HL-60 (cell line): ENCODE measurements at regions not wholly inside any gene's neighbourhood (a gene's known extent, or its start where the extent isn't known, plus 50 kb on each side); places are given as distances from the start of the nearest gene placed in this dataset.

Source experiments
- DNase-seq, 2 experiments: peaks; one replicate each; pipeline ENCODE4 v3.0.0-alpha.2; 2010 to 2020; ENCODE audit warnings: low read depth in 1 of 2, low spot score in 1 of 2
- H3K27ac ChIP-seq: fragments of 250-450 bp; sonication (Bioruptor Pico); replicated peaks from 2 replicates; pipeline ENCODE4 v1.5.1; 2020; ENCODE audit warnings: mild to moderate bottlenecking, moderate library complexity
- H3K27me3 ChIP-seq: fragments of 250-450 bp; sonication (Bioruptor Pico); 2 replicates; pipeline ENCODE4 v1.5.1; 2021; ENCODE audit warnings: mild to moderate bottlenecking, moderate library complexity; ENCODE audit not compliant: insufficient read depth, poor library complexity, severe bottlenecking
- H3K4me3 ChIP-seq: replicated peaks from 2 replicates; pipeline ENCODE4 v1.5.1; 2011; ENCODE audit warnings: mild to moderate bottlenecking, control low read depth, low read length; ENCODE audit not compliant: insufficient read depth
- GABPA ChIP-seq: IDR thresholded peaks from 2 replicates; pipeline ENCODE4 v1.6.1; 2012; ENCODE audit warnings: low read depth
- POLR2AphosphoS5 ChIP-seq: IDR thresholded peaks from 2 replicates; pipeline ENCODE4 v1.6.1; 2012; ENCODE audit warnings: low read depth
- SPI1 ChIP-seq: IDR thresholded peaks from 2 replicates; pipeline ENCODE4 v1.6.1; 2012; ENCODE audit warnings: low read depth, mild to moderate bottlenecking, borderline replicate concordance
- TF ChIP-seq, protein P1 (sequence below): IDR thresholded peaks from one replicate; pipeline ENCODE4 v1.5.1; 2011; ENCODE audit warnings: low read length, control low read depth, inconsistent platforms; ENCODE audit not compliant: insufficient read depth
- TF ChIP-seq, protein P2 (sequence below): IDR thresholded peaks from 2 replicates; pipeline ENCODE4 v1.6.1; 2012; ENCODE audit warnings: low read depth; ENCODE audit not compliant: insufficient replicate concordance

DNA sequence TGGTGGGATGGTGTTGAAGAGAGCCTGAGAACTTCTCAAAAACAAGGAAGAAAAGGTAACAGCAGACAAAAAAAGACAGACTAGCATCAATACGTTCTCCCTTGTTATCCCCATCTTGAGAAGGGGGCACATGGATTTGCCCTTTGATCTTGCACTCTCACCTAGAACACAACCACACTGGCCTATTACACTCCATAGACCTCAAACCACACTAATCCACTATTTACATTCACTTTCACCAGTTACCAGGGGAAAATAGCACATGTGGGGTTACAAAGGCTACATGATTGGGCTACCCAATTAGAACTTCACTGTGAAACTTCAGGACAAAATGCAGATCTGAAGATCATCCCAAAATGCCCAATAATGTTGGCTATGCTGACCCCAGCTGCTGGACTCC is 72.6 kb upstream of the SELENOP start:
- H3K27me3 ChIP-seq: no peaks in the 10 kb centered on the region
- H3K4me3 ChIP-seq: no peak overlapping the region
- no peak overlapping the region for H3K27ac ChIP-seq
- TF ChIP-seq POLR2AphosphoS5: no peak
- no peak for TF ChIP-seq GABPA
- no peak for TF ChIP-seq SPI1
- TF ChIP-seq, protein P1, sequence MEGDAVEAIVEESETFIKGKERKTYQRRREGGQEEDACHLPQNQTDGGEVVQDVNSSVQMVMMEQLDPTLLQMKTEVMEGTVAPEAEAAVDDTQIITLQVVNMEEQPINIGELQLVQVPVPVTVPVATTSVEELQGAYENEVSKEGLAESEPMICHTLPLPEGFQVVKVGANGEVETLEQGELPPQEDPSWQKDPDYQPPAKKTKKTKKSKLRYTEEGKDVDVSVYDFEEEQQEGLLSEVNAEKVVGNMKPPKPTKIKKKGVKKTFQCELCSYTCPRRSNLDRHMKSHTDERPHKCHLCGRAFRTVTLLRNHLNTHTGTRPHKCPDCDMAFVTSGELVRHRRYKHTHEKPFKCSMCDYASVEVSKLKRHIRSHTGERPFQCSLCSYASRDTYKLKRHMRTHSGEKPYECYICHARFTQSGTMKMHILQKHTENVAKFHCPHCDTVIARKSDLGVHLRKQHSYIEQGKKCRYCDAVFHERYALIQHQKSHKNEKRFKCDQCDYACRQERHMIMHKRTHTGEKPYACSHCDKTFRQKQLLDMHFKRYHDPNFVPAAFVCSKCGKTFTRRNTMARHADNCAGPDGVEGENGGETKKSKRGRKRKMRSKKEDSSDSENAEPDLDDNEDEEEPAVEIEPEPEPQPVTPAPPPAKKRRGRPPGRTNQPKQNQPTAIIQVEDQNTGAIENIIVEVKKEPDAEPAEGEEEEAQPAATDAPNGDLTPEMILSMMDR: no peak
- TF ChIP-seq, protein P2, sequence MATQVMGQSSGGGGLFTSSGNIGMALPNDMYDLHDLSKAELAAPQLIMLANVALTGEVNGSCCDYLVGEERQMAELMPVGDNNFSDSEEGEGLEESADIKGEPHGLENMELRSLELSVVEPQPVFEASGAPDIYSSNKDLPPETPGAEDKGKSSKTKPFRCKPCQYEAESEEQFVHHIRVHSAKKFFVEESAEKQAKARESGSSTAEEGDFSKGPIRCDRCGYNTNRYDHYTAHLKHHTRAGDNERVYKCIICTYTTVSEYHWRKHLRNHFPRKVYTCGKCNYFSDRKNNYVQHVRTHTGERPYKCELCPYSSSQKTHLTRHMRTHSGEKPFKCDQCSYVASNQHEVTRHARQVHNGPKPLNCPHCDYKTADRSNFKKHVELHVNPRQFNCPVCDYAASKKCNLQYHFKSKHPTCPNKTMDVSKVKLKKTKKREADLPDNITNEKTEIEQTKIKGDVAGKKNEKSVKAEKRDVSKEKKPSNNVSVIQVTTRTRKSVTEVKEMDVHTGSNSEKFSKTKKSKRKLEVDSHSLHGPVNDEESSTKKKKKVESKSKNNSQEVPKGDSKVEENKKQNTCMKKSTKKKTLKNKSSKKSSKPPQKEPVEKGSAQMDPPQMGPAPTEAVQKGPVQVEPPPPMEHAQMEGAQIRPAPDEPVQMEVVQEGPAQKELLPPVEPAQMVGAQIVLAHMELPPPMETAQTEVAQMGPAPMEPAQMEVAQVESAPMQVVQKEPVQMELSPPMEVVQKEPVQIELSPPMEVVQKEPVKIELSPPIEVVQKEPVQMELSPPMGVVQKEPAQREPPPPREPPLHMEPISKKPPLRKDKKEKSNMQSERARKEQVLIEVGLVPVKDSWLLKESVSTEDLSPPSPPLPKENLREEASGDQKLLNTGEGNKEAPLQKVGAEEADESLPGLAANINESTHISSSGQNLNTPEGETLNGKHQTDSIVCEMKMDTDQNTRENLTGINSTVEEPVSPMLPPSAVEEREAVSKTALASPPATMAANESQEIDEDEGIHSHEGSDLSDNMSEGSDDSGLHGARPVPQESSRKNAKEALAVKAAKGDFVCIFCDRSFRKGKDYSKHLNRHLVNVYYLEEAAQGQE: no peak
- no peak for DNase-seq

DNA sequence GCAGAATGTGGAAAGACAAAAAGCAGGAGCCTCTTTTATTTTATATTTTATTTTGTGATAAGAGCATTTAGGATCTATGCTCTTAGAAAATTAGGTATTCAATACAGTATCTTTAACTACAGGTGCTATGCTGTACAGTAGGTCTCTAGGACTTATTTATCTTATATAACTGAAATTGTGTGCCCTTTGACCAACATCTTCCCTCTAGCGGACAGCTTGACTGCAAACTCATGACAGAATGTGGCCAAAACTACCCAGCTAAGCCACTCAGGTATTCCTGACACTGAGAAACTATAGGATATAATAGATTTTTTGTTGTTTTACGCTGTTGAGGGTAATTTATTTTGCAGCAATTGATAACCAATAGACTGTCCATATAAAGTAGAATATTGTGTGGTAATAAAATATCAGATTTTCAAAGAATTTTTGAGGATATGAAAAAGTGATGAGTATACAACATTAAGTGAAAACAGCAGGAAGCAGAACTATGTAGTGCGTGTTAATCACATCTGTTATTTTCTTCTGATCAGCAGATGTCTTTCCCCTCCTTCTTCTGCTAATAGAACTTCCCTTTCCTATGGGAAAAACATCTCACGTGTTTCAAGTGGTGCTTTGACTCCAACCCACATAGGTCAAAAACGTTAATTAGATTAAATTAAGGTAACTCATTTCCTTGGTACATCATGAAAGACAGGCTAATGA is 69.9 kb upstream of the SELENOP start:
- Histone ChIP-seq H3K4me3 (no peak overlapping the region), H3K27ac (no peak overlapping the region), H3K27me3 (no peaks in the 10 kb centered on the region)
- no peak for TF ChIP-seq POLR2AphosphoS5
- no peak for TF ChIP-seq GABPA
- TF ChIP-seq, protein P2: no peak
- no peak for TF ChIP-seq SPI1
- TF ChIP-seq, protein P1: no peak
- DNase-seq: no peak

DNA sequence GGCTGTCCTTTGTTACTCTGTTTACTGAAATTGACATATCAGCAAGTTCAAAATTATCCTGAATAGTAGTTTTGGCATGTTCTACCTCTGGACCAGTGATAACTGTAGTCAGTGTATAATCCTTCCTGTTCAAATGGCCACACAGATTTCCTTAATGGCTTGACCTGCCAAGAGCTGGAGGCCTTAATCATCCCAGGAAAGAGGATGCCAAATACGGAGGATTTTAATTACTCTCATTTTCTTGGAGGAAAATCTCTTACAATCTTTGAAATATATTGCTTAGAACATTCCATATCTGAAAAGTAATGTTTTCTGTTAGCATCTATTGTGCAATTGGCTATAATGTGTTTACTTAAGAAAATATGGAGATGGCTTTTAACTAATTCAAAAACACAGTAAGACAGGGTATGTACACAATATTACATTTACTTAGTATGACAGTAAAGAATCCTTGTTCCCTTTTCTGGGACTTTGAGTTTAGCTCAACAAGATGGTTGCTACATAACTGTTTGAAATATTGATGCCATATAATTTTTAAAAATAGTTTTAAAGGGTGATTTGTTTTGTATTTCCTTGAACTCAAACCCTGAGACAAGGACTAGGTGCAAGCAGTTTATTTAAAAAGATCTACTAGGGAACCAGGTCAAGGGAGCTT is 68.9 kb upstream of the SELENOP start:
- no peak overlapping the region for H3K4me3 ChIP-seq
- no peak for TF ChIP-seq SPI1
- TF ChIP-seq POLR2AphosphoS5: no peak
- TF ChIP-seq, protein P1: no peak
- TF ChIP-seq, protein P2: no peak
- TF ChIP-seq GABPA: no peak
- no peak for DNase-seq
- H3K27me3 ChIP-seq: no peaks in the 10 kb centered on the region
- H3K27ac ChIP-seq: no peak overlapping the region
